ENCODE measurements at regions not wholly inside any gene's neighbourhood (a gene's known extent, or its start where the extent isn't known, plus 50 kb on each side); places are given as distances from the start of the nearest gene placed in this dataset.

DNA sequence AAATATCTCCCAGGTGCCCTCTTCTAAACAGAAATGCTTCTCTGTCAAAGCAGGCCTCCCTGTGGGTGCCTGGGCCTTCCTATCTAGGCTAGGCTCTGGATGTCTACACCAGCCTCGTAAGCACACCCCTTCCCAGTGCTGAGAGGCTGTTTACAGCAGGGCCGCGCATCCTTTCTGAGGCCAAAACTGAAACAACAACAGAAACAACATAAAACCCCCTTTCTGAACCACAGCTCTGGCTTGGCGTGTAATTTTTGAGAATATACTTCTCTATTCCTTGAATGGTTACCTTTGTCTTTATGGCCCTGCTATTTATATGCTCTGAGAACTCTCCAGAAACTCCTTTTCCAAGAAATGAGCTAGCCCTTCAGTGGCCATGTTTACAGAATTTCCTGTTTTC is 118.4 kb downstream of the BCL2L11 start:
- TF ChIP-seq, protein P1, sequence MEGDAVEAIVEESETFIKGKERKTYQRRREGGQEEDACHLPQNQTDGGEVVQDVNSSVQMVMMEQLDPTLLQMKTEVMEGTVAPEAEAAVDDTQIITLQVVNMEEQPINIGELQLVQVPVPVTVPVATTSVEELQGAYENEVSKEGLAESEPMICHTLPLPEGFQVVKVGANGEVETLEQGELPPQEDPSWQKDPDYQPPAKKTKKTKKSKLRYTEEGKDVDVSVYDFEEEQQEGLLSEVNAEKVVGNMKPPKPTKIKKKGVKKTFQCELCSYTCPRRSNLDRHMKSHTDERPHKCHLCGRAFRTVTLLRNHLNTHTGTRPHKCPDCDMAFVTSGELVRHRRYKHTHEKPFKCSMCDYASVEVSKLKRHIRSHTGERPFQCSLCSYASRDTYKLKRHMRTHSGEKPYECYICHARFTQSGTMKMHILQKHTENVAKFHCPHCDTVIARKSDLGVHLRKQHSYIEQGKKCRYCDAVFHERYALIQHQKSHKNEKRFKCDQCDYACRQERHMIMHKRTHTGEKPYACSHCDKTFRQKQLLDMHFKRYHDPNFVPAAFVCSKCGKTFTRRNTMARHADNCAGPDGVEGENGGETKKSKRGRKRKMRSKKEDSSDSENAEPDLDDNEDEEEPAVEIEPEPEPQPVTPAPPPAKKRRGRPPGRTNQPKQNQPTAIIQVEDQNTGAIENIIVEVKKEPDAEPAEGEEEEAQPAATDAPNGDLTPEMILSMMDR (conservative IDR thresholded peaks at IDR 0.05 in 1 of 2, IDR thresholded peaks at IDR 0.05 in 1 of 2; ENCODE audit: low read depth in 1 of 2, low read length in 2 of 2), result no peak
- TF ChIP-seq EZH2 (IDR thresholded peaks at IDR 0.05; ENCODE audit: low read length, missing control alignments), result no peak
